ENCODE measurements at regions not wholly inside any gene's neighbourhood (a gene's known extent, or its start where the extent isn't known, plus 50 kb on each side); places are given as distances from the start of the nearest gene placed in this dataset.

DNA sequence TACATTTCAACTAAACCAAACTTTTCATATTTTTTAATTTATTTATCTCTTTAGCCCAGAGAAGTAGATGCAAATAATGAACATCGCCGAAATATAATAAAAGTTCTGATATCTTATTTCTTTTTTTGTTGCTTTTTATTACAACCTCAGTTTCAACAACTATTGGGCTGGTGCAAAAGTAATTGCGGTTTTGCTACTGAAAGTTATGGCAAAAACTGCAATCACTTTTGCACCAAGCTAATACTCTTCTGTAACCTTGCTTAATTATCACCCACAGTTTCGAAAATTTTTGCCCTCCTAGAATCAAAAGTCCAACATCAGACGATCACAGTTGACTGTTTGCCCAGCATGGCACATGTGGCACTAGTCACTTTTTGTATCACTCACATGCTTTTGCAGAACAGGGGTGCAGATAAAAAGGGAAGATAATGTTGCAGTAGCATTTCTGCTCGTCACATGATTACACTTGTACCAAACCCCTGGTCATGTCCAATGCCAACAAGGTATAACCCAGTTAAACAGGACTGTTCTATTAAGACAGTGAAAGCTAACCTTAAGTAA is 242.4 kb upstream of the GALNT5 start:
- TF ChIP-seq ZNF703 (CRISPR knock-in tag; IDR thresholded peaks at IDR 0.05; ENCODE audit: borderline replicate concordance) (no peak), ZFP36 (IDR thresholded peaks at IDR 0.05; ENCODE audit: borderline replicate concordance, low read depth, low read length, partially characterized antibody) (no peak), ELF4 (CRISPR knock-in tag; IDR thresholded peaks at IDR 0.05; ENCODE audit: borderline replicate concordance) (no peak)

Data from HepG2 (cell line).